SK-MEL-5 (cell line): ENCODE measurements at regions not wholly inside any gene's neighbourhood (a gene's known extent, or its start where the extent isn't known, plus 50 kb on each side); places are given as distances from the start of the nearest gene placed in this dataset.
A peak's percentile ranks its signal among the peaks of the same experiment; 100 is the strongest.

ENCODE experiments used
- DNase-seq: peaks from one replicate; pipeline ENCODE4 v3.0.0-alpha.2; 2016; ENCODE audit warnings: low read depth, low spot score
- in situ Hi-C: cut with HindIII; loops from 2 replicates; pipeline ENCODE4 v1.10.0; 2016; ENCODE audit warnings: low sequenced_read_pairs, high pct_unique_total_duplicates, low pct_unique_long_range_greater_than_20kb

- in situ Hi-C loops, result no loop called here
- DNase-seq, result no peak
Measured at GRCh38 chr12:115011703-115012102, 327.7 kb upstream of the TBX3 start.

DNA sequence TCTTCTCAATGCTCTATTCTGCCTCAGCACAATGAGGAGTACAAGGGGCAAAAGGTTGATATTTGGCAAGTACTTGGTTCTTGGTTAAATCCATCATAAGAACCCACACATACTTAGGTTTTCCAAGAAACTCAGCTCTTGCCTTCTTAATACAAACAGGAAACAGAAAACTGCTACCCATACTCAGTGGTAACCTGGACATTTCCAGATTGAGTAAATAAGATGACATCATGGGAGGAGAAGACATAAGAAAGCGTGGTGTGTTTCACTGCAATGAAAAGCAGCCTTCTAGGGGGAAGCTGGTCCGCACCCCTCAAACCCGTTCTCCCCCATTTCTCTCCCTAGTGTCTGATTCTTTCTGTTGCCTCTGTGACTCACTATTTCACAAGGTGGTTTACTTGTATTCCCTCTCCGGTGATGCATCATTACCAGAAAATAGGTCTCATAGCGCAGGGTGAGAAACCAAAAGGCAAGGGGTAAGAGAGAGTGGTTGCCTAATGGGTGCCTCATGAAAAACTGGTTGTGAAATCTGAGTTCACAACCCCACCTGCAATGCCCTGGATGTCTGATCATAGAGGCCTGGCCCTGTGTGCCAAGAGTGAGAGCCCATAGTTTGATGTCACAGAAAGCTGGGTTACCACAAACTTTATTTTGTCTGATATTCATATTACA lies 326.5 kb upstream of the TBX3 start:
- no peak for DNase-seq
- in situ Hi-C loops, result no loop called here

DNA sequence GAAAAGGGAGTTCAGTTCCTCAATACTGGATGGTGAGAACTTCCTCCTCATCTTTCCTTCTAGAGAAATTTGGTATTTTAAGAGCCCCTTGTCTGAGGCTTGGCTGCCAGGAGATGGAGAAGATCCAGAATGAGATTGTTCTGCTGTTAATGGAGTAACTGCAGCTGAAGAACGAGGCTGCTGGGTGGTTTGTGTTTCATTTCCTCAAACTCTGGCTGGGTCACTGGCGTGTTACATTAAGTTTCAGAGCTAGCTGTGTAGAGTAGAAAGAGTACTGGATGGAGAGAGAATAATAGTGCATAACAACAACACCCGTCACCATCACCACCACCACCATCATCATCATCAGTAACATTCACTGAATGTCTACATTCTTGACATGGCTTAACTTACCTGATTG lies 325.0 kb upstream of the TBX3 start:
- DNase-seq, result no peak
- in situ Hi-C loops, result no loop called here

GRCh38 chr12:115004470-115005146 lies 320.6 kb upstream of the TBX3 start:
- no peak for DNase-seq
- in situ Hi-C loops, result no loop called here

GRCh38 chr12:115002434-115002833 lies 318.5 kb upstream of the TBX3 start:
- in situ Hi-C loops, result no loop called here

GRCh38 chr12:115001571-115002180 lies 317.7 kb upstream of the TBX3 start:
- in situ Hi-C loops, result no loop called here
- DNase-seq, result no peak

More at GRCh38 chr12:115002434-115002833, 318.5 kb upstream of the TBX3 start:
- no peak for DNase-seq

GRCh38 chr12:115000038-115000437 lies 316.1 kb upstream of the TBX3 start:
- in situ Hi-C loops, result no loop called here
- DNase-seq, result no peak

GRCh38 chr12:114998750-114999128 lies 314.8 kb upstream of the TBX3 start:
- in situ Hi-C loops, result no loop called here
- DNase-seq, result no peak

DNA sequence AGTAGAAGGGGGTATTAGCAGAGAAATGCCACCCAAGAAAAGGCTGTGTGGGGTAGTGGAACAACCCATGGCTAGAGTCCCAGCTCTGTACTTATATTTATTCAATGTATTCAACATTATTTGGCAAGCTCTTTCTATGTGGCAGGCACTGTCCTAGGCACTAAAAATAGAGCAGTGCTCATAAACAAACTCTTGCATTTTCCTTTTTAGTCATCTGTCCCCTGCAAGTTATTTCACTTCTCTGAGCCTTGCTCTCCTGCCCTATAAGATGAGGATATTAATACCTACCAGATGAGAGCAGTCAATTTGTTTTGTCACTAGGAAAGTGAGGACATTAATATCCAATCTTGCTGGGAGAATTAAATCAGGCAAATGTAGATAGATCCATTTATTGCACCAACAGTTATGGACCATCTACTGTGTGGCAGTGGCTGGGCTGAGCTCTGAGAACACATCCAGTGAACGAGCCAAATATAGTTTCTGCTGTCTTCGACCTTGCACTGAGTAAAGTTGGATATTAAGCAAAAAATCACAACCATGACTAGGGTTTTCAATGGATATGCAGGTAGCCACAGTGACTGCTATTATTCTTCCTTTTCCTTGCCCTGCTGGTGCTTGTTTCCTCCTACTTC lies 314.3 kb upstream of the TBX3 start:
- no peak for DNase-seq
- in situ Hi-C loops, result no loop called here

GRCh38 chr12:114996382-114996781 lies 312.4 kb upstream of the TBX3 start:
- DNase-seq, result no peak
- in situ Hi-C loops, result no loop called here

GRCh38 chr12:114995891-114996290 lies 311.9 kb upstream of the TBX3 start:
- in situ Hi-C loops, result no loop called here
- no peak for DNase-seq

DNA sequence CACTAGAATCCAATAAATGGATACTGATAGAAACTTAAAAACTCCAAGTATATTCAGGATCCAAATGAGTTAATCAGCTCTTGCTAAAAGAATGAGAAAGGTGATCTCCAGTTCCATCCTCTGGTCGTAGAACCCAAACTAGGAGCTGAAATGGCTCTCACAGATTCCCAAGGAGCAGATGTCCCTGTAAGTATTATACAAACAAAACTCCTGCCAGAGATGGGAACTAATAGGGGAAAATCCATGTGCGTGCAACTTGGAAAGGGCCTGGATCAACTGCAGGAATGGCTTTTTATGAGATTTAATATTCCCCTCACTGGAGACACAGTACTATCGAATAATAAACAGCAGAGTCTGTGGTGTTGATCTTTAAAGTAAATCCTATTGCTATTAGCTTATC lies 309.2 kb upstream of the TBX3 start:
- in situ Hi-C loops, result no loop called here
- no peak for DNase-seq

DNA sequence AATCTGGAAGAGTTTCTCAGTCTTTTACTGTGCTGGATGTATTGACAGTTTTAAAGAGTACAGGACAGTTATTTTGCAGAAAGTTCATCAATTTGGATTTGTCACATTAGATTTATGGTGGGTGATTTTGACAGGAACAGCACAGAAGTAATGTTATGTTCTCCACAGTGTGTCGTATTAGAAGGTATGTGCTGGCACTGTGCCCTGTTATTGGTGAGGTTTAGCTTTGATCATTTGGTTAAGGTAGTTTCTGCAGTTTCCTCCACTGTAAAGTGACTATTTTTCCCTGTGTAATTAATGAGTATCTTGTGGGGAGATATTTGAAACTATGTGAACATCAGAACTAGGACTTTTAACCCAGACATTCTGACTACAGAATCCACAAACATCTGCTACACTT lies 308.5 kb upstream of the TBX3 start:
- in situ Hi-C loops, result no loop called here
- DNase-seq, result no peak

- DNase-seq, result no peak
- in situ Hi-C loops, result no loop called here
Measured at GRCh38 chr12:114990381-114990780, 306.4 kb upstream of the TBX3 start.

- DNase-seq, result no peak
- in situ Hi-C loops, result no loop called here
Measured at GRCh38 chr12:114986849-114987248, 302.9 kb upstream of the TBX3 start.

GRCh38 chr12:114986178-114986714 lies 302.3 kb upstream of the TBX3 start:
- no peak for DNase-seq
- in situ Hi-C loops, result no loop called here

- in situ Hi-C loops, result no loop called here
- no peak for DNase-seq
Measured at GRCh38 chr12:114984634-114985061, 300.7 kb upstream of the TBX3 start.

DNA sequence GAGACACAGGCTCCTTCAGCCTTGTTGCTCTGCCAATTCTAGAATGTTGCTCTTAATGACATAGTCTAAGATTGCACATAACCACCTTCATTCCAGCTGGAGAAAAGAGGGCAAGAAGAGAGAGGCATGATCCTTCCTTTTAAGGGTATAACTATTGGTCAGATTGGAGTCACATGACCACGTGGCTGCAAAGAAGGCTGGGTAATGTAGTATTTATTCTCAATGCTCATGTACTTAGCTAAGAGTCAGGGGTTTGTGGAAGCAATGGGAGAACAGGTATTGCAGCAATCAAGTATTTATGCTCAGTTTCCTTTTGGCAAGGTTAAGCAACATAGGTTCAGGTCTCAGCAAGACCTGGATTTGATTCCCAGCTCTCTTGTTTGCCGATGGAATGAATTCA lies 298.8 kb upstream of the TBX3 start:
- in situ Hi-C loops, result no loop called here
- DNase-seq, result peak; percentile 29
